DMS114 treated with DMSO at 0.1 percent for 48 hours (cell line): ENCODE measurements at regions not wholly inside any gene's neighbourhood (a gene's known extent, or its start where the extent isn't known, plus 50 kb on each side); places are given as distances from the start of the nearest gene placed in this dataset.
A peak's percentile ranks its signal among the peaks of the same experiment; 100 is the strongest.

Source experiments
- DNase-seq: peaks from one replicate; lab custom pipeline; 2025; ENCODE audit not compliant: unreplicated experiment; lab: John Stamatoyannopoulos, UW

GRCh38 chr19:30792561-30793505, 420.6 kb downstream of the ZNF536 start:
- DNase-seq, result no peak

DNA sequence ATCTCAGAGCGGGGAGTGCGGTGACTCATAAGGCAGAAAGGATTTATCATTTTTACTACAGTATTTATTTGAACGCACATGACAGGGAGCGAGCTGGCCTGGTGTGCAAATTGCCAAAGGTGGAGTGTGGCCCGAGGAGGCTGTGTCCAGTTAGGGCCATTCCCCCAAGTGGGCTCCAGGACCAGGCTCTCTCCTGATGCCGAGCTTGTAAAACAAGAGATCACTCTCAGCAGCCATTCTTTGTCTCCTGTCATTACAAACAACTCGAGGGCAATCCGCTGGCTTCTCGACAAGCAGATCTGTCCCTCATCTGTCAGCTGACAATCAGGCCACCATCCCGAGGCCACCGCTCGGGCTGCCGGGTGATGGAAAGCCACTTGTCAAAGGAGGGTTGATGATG, 418.9 kb downstream of the ZNF536 start:
- no peak for DNase-seq

DNA sequence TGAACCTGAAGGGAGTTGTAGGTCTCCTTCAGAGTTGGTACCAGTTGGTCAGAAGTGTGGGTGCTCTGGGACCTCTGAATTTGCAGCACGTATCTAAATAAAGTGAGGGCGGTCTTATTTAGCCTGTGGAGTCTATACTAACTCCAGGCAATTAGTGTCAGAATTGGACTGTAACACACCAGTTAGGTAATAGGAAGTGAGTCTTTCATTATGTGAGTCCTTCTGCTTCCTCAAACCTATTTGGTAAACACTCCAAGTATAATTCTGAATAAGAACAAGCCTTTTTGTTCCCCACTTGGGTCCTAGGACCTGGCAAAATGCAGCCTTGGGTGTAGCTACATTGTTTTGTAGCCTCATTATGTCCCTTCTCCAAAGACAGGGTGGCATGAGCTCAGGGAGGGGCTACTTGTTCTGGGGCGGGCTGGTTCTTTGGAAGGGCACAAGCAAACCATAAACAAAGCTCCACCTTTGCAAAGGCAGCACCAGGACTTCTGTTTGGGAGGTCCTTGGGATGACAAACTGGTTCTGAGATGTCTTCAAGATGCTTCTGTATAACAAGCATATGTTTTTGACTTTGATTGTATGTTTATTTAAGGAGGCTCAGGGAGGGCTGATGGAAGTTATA, 418.0 kb downstream of the ZNF536 start:
- DNase-seq, result no peak

GRCh38 chr19:30788105-30788765, 416.1 kb downstream of the ZNF536 start:
- no peak for DNase-seq

DNA sequence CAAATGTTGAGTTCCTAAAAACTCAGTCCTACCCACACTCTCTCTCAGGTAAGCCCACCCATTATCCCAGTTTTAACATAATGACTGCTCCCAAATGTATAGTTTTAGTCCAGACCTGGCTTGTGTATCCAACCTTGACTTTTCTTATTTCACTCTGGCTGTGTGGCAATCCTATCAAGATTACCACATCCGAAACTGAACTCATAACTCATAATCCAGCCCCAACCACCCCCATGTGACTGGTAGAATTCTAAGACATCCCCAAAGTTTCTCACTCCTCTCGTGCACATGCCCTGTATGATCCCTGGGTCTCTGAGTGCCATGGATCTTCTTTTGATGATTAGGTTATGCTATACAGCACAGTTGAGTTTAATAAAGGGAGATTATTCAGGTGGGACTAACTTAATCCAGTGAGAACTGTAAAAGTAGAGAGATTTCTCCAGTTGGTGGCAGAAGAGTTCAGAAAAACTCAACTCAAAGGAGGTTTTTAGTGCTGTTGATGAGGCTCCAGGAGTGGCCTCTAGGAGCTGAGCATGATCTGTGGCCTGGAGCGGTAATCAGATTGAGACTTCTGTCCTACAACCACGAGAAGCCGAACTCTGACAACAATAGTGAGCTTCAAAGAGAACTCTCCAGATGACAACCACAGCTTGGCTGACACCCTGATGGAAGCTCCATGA, 413.4 kb downstream of the ZNF536 start:
- peak; percentile 5 for DNase-seq

GRCh38 chr19:30784850-30785457, 412.8 kb downstream of the ZNF536 start:
- DNase-seq, result peak; percentile 20

GRCh38 chr19:30783936-30784335, 411.8 kb downstream of the ZNF536 start:
- DNase-seq, result no peak

DNA sequence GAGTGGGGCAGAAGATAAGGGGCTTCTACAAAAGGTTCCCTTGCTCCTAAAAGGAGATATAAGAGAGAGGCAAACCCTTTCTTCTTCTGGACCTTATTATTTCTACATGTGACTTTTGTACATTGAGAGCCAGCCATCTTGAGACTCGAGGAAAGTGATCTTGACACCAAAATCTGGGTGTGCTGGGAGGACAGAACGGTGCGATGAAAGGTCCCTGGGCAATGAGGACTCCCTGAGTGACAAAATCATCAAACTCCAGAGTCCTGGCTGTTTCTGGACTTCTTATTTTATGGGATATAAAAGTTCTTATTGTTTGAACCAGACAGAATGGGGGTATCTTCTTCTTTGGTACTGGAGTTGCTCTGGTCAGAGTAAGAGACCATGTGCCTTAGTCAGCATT, 411.0 kb downstream of the ZNF536 start:
- no peak for DNase-seq

DNA sequence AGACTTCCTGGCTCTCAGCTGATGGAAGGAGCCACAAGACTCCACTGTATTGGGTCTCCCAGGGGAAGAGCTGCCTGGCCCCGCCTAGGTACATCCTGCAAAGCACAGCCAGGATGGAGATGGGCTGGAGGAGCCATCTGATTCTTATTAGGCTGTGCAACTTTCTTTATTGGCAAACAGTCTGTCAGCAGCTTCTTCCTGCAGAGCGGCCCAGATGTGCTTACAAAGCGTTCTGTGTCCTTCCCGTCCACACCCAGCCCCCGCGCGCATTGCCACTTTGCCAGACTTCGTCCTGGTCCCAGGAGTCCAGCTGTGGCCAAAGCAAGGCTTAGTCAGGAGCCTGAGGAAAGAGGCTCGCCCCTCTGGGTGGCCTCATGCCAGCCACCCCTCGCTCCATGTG, 409.3 kb downstream of the ZNF536 start:
- no peak for DNase-seq

- no peak for DNase-seq
Observed at GRCh38 chr19:30781047-30781446, 408.9 kb downstream of the ZNF536 start.

GRCh38 chr19:30780456-30780855, 408.3 kb downstream of the ZNF536 start:
- DNase-seq, result no peak

- no peak for DNase-seq
Observed at GRCh38 chr19:30780032-30780431, 407.8 kb downstream of the ZNF536 start.

GRCh38 chr19:30778961-30779715, 407.0 kb downstream of the ZNF536 start:
- no peak for DNase-seq

DNA sequence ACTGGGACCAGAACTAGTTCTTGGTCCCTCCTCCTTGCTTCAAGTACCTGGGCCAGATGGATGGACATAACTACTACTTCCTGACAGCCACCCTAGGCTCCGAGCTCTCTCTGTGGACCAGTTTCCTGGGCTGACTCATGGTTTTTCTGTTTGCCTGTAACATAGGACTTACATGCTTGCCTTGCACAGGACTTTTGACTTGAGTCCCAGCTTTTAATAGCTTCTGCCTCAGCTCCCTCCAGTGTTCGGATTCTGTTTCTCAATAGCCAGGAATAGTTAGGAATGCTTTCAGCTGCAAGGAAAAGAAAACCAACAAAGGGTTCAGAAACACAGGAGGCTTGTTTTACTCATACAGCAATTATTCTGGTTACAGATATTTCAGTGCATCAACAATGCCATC, 405.9 kb downstream of the ZNF536 start:
- DNase-seq, result no peak

- no peak for DNase-seq
Observed at GRCh38 chr19:30775956-30776355, 403.8 kb downstream of the ZNF536 start.

- DNase-seq, result no peak
Observed at GRCh38 chr19:30774252-30774766, 402.1 kb downstream of the ZNF536 start.

- DNase-seq, result no peak
Observed at GRCh38 chr19:30762651-30763050, 390.5 kb downstream of the ZNF536 start.

GRCh38 chr19:30760014-30760413, 387.8 kb downstream of the ZNF536 start:
- DNase-seq, result no peak

DNA sequence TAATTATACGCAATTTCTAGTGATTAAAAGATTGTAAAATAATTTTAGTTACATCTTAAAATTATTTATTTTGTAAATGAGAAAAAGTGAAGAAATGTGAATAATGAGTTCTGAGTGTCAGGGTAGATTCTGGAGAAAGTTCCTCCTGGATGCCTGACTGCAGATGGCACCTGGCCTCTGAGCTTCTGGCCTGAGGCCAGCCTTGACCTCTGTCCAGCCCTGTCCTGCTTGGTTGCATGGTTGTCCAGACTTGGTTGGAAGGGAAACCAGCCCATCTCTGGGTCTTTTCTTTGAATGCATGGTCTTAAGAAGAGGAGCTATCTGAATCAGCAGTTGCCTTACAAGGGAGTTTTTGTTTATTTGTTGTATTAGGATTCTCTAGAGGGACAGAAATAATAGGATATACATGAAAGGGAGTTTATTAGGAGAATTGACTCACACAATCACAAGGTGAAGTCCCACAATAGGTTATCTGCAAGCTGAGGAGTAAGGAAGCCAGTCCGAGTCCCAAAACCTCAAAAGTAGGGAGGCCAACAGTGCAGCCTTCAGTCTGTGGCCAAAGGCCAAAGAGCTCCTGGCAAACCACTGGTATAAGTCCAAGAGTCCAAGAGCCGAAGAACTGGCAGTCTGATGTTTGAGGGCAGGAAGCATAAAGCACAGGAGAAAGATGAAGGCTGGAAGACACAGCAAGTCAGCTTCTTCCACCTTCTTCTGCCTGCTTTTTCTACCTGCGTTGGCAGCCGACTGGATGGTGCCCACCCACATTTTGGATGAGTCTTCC, 385.8 kb downstream of the ZNF536 start:
- no peak for DNase-seq
